Left ventricle myocardium inferior (tissue), 1 donor: ENCODE measurements at regions not wholly inside any gene's neighbourhood (a gene's known extent, or its start where the extent isn't known, plus 50 kb on each side); places are given as distances from the start of the nearest gene placed in this dataset.

Experiments used
- DNase-seq: peaks from one replicate; pipeline ENCODE4 v3.0.0-alpha.2; 2020
- H3K27ac ChIP-seq: fragments of 200-600 bp; replicated peaks from 2 replicates; pipeline ENCODE4 v1.8.0; 2021
- H3K27me3 ChIP-seq: fragments of 200-600 bp; 2 replicates; pipeline ENCODE4 v1.8.0; 2021; ENCODE audit warnings: low read depth
- H3K36me3 ChIP-seq: fragments of 200-600 bp; 2 replicates; pipeline ENCODE4 v1.8.0; 2021
- H3K4me1 ChIP-seq: fragments of 200-600 bp; 2 replicates; pipeline ENCODE4 v1.8.0; 2021
- H3K4me3 ChIP-seq: fragments of 200-600 bp; 2 replicates; pipeline ENCODE4 v1.8.0; 2021; ENCODE audit warnings: mild to moderate bottlenecking, moderate library complexity
- H3K9me3 ChIP-seq: fragments of 200-600 bp; replicated peaks from 2 replicates; pipeline ENCODE4 v1.8.0; 2021
- intact Hi-C: fragments of 100-400 bp; cut with micrococcal nuclease; formaldehyde crosslinking; loops from one replicate; pipeline ENCODE4 v1.11.0; 2022
- TF ChIP-seq, protein P1 (sequence below): fragments of 200-600 bp; IDR thresholded peaks from 2 replicates; pipeline ENCODE4 v1.8.0; 2021; ENCODE audit warnings: antibody characterized with exemption, mild to moderate bottlenecking, borderline replicate concordance
- donor health status: DM: no; HTN: yes; CAD: no; lungs with severe emphysema.

DNA sequence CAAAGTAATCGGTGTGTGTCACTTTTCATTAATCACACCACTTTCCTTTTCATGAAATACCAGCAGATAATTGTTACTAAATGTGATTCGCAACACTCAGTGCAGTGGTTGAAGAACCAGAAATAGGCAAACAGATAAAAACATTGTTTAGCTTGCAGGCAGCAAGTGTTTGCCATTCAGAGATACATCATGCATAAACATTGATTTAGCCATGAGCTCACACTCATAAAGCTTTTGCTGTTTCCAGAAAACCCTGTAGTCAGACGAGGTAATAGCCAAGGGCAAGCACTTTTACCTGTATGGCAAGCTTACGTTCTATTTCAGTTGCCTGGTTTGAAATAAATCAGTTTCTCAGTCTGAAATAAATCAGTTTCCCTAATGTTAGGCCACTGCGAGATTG is 542.0 kb upstream of the TENM3 start:
- Histone ChIP-seq H3K9me3 (no peaks in the 10 kb centered on the region), H3K27ac (no peak overlapping the region), H3K36me3 (no peaks in the 10 kb centered on the region), H3K27me3 (no peaks in the 10 kb centered on the region), H3K4me3 (no peak overlapping the region), H3K4me1 (no peaks in the 10 kb centered on the region)
- no peak for DNase-seq
- intact Hi-C loops, result no loop called here
- TF ChIP-seq, protein P1, sequence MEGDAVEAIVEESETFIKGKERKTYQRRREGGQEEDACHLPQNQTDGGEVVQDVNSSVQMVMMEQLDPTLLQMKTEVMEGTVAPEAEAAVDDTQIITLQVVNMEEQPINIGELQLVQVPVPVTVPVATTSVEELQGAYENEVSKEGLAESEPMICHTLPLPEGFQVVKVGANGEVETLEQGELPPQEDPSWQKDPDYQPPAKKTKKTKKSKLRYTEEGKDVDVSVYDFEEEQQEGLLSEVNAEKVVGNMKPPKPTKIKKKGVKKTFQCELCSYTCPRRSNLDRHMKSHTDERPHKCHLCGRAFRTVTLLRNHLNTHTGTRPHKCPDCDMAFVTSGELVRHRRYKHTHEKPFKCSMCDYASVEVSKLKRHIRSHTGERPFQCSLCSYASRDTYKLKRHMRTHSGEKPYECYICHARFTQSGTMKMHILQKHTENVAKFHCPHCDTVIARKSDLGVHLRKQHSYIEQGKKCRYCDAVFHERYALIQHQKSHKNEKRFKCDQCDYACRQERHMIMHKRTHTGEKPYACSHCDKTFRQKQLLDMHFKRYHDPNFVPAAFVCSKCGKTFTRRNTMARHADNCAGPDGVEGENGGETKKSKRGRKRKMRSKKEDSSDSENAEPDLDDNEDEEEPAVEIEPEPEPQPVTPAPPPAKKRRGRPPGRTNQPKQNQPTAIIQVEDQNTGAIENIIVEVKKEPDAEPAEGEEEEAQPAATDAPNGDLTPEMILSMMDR, result no peak

DNA sequence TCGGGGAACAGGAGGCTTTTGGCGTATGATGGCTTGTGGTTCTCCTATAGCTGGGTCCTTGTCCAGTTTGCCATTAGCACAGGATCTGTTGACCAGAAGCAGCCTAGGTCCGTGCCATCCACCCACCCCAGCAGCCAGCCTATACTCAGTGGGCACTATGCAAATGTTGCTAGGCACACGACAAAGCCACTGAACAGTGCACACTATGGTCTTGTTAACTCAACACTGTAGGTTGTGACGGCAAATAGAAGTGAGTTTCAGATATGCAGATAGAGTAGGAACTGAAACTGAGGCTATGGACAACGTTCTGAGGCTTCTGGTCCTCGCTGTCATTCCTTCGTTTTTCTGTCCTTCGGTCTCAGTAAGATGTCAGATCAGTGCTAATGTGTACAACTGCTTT is 541.3 kb upstream of the TENM3 start:
- no peaks in the 10 kb centered on the region for H3K4me1 ChIP-seq
- DNase-seq, result no peak
- intact Hi-C loops, result no loop called here
- TF ChIP-seq, protein P1, result no peak
- no peaks in the 10 kb centered on the region for H3K9me3 ChIP-seq
- H3K4me3 ChIP-seq, result no peak overlapping the region
- no peaks in the 10 kb centered on the region for H3K36me3 ChIP-seq
- H3K27ac ChIP-seq, result no peak overlapping the region
- no peaks in the 10 kb centered on the region for H3K27me3 ChIP-seq

DNA sequence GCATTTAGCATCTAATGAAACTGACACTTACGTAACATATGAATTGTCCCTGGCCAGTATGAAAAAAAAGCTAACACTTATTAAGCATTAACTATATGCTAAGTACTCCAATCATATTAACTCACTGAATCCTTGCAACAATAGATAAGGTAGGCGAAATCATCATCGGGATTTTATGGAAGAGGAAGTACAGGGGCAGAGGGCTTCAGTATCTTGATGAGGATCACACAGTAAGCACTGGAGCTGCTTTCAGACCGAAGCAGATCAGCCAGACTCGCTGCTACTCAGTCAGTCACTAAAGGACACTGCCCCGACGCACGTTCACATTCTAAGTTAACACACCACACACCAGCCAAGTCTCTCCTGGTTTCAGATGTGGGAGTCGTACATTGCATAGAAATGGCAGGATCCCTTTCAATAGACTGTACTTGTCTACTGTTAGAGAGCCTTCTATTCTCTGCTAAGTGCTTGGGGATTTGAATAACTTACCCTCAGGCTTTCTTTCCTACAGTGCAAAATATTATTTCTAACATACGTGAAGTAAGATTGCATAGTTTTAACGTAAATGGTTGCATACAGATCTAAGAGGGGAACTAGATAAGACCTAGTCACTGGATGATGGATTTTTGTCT is 540.2 kb upstream of the TENM3 start:
- no peaks in the 10 kb centered on the region for H3K9me3 ChIP-seq
- H3K4me1 ChIP-seq, result no peaks in the 10 kb centered on the region
- no peak overlapping the region for H3K27ac ChIP-seq
- no peak for DNase-seq
- TF ChIP-seq, protein P1, result no peak
- H3K27me3 ChIP-seq, result no peaks in the 10 kb centered on the region
- intact Hi-C loops, result no loop called here
- H3K36me3 ChIP-seq, result no peaks in the 10 kb centered on the region
- H3K4me3 ChIP-seq, result no peak overlapping the region

DNA sequence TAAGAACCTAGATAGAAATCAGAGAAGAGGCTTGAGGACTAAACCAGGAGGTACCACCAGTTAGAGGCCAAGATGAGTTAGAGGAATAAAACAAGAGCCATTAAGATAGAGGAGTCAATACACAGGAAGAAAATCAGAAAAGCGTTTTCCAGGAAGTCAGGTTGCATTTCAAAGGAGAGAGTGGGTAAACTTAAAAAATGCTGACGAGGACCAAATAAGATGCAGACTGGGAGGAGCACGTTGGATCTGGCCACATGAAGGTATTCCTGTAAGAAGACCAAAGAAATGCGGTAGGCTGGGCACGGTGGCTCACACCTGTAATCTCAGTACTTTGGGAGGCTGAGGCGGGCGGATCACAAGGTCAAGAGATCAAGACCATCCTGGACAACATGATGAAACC is 533.1 kb upstream of the TENM3 start:
- Histone ChIP-seq H3K9me3 (peaks cover 3% of the 10 kb centered on the region), H3K27ac (no peak overlapping the region), H3K36me3 (no peaks in the 10 kb centered on the region), H3K4me3 (no peak overlapping the region), H3K4me1 (no peaks in the 10 kb centered on the region), H3K27me3 (no peaks in the 10 kb centered on the region)
- TF ChIP-seq, protein P1, result no peak
- intact Hi-C loops, result no loop called here
- no peak for DNase-seq

DNA sequence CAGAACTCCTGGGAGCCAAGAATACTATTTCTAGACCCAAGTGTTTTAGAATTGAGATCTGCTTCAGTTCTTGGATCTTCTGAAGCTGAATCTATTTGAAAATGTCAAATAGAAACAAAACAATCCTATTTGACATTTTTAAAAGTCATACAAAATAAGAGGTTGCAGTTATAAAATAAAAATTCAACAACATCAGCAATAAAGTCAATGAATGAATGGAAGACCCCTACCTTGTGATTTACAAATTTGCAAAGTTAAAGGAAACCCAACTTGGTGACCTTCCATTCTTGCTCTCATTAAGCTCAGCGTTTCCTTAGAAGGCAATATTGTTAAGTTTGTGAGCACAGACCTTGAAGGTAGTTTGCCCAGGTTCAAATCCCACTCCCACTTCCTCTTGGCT is 531.8 kb upstream of the TENM3 start:
- no peaks in the 10 kb centered on the region for H3K27me3 ChIP-seq
- H3K4me1 ChIP-seq, result no peaks in the 10 kb centered on the region
- H3K27ac ChIP-seq, result no peak overlapping the region
- no peak for DNase-seq
- peaks cover 5% of the 10 kb centered on the region for H3K9me3 ChIP-seq
- TF ChIP-seq, protein P1, result no peak
- no peaks in the 10 kb centered on the region for H3K36me3 ChIP-seq
- no peak overlapping the region for H3K4me3 ChIP-seq
- intact Hi-C loops, result no loop called here
